Adrenal gland (tissue), 5 donors: ENCODE measurements at regions not wholly inside any gene's neighbourhood (a gene's known extent, or its start where the extent isn't known, plus 50 kb on each side); places are given as distances from the start of the nearest gene placed in this dataset.

Experiments used
- POLR2A ChIP-seq, 2 donors: fragments of 450-650 bp; IDR thresholded peaks; one replicate each; pipeline ENCODE4 v1.6.1; 2017; ENCODE audit warnings: antibody characterized with exemption in 2 of 2, mild to moderate bottlenecking in 2 of 2, moderate library complexity in 1 of 2
- TF ChIP-seq, protein P1 (sequence below), 6 experiments: fragments of 450-650 bp in 4 of 6; fragments of 200-600 bp in 2 of 6; sonication (generic) in 1 of 6; IDR thresholded peaks; 1 replicate in 5 of 6; 2 replicates in 1 of 6; pipeline versions ENCODE4 v1.5.1 to v1.8.0; 2016 to 2021; ENCODE audit warnings: antibody characterized with exemption in 6 of 6, mild to moderate bottlenecking in 2 of 6, moderate library complexity in 1 of 6
- donor health status: DM: no; HTN: no; CAD: no.

DNA sequence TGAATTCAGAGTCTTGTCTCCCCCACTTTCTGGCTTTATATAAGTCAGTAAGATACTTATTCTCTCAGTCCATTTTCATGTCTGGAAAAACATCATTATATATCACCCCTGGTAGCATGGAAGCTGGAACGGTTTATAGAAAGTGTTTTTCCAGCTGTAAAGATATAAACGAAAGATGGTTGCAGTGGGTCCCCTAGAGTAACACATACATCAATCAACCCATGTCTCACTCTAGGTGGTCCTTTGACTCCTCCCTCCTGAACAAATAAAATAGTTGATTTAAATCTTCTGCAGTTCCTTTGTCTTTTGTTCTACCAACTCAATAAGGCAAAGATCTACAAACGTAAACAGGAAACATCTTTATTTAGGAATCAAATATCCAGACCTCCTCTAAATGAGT lies 1306.1 kb upstream of the TENM3 start:
- TF ChIP-seq, protein P1, sequence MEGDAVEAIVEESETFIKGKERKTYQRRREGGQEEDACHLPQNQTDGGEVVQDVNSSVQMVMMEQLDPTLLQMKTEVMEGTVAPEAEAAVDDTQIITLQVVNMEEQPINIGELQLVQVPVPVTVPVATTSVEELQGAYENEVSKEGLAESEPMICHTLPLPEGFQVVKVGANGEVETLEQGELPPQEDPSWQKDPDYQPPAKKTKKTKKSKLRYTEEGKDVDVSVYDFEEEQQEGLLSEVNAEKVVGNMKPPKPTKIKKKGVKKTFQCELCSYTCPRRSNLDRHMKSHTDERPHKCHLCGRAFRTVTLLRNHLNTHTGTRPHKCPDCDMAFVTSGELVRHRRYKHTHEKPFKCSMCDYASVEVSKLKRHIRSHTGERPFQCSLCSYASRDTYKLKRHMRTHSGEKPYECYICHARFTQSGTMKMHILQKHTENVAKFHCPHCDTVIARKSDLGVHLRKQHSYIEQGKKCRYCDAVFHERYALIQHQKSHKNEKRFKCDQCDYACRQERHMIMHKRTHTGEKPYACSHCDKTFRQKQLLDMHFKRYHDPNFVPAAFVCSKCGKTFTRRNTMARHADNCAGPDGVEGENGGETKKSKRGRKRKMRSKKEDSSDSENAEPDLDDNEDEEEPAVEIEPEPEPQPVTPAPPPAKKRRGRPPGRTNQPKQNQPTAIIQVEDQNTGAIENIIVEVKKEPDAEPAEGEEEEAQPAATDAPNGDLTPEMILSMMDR (IDR thresholded peaks at IDR 0.05): no peak
- TF ChIP-seq POLR2A (IDR thresholded peaks at IDR 0.05): no peak
